NOMO-1 treated with dmso at 0.1 percent for 144 hours (cell line): ENCODE measurements at regions not wholly inside any gene's neighbourhood (a gene's known extent, or its start where the extent isn't known, plus 50 kb on each side); places are given as distances from the start of the nearest gene placed in this dataset.

ENCODE experiments used
- DNase-seq: peaks from one replicate; lab custom pipeline; 2025; ENCODE audit not compliant: unreplicated experiment; lab: John Stamatoyannopoulos, UW

DNA sequence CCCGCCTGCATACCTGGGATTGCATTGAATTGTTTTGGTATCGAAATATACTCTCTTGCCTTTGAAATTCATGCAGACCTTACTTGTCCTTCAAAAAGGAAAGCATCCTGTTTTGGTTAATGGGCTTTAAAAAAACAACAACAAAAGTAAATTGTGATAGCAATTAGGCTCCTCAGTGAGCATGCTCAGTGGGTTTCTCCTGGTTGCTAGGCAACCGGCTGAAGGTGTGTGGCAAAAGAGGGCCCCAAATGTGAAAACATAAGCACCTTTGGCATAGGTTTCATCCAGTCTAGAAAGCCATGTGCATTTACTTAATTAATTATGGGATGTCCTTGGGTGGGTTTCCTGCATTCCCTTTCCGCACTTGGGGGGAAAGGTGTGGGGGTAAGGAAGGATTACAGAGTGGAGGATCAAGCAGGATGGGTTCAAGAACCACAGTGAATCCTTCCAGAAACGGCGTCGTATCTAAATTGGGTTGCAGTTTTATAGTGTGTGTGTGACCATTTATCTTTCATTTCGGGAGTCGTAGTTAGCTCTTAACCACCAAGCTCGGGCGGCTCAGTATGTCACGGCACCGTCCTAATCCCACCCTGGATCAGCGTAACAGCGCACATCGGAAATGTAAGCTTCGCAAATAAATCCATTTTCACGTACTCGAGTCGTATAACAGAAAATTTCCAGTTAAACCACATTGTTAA lies 274.9 kb upstream of the TCF4 start:
- DNase-seq: no peak

DNA sequence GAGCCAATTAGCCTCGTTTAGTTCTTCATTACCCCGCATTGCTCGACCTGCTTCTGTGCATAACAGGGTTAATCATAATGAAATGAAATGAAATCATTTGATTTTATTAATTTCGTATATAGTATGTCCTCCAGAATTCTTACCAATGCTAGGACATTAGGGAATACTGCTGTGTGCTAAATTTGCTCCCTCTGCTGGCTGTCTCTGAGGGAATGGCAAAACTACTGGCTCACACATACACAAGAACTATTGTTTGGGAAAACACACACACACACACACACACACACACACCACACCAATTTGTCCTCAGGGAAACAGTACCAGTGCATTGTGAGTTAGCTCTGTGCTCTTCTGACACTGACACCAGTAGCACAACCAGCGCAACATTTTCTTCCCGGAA lies 273.3 kb upstream of the TCF4 start:
- no peak for DNase-seq

DNA sequence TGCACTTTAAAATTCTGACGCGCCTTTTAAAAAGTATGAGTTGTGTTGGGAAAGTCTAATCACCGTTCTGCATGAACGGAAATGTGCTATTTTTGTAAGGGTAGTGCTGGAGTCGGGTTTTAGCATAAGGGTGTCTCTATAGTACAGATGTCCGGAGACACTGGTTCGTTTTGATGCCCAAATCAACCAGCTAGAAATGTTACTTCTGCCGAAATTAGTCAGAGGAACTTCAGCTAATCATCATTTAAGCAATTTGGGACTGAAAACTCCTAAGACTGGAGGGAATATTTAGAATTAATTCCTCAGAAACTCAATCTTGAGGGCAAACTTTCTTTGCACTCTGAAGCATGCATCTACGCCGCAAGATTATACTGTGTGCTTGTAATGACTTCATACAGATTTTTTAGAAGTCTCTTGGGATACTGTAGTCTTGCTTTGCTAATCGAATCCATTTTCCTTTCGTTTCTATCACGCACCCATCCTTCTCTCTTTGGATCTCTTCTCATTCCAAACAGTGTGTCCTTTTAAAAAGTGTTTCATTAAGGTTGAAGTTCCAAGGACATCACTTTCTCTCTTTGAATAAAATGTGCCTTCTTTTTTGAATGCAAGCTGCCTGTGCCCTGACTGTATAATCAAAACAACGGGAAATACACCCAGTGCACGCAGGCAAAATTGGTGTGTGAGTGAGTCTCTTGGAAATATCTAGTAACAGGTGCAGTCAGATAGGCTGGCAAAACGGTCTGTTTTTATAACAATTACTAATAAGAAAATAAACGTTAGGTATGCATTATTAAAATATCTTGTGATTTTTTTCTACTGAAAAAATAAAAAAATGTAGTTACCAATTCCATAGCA lies 270.9 kb upstream of the TCF4 start:
- no peak for DNase-seq

DNA sequence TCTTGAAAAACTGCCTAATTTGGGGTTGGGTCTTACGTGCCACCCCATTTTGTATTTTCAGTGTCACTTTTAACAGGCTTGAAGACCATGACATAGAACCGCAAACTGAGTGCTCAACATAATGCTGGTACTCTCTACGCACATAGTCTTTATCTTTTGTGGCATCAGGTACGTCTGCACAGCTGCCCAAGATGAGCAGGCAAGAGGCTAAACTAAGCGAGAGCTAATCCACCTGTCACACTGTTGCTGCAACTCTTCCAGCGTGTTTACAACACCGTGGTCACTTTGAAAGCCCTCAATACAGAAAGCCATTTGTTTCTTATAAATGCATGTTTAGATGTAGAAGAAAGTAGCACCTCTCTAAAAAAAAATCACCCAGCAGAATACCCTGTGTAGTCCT lies 270.0 kb upstream of the TCF4 start:
- no peak for DNase-seq

DNA sequence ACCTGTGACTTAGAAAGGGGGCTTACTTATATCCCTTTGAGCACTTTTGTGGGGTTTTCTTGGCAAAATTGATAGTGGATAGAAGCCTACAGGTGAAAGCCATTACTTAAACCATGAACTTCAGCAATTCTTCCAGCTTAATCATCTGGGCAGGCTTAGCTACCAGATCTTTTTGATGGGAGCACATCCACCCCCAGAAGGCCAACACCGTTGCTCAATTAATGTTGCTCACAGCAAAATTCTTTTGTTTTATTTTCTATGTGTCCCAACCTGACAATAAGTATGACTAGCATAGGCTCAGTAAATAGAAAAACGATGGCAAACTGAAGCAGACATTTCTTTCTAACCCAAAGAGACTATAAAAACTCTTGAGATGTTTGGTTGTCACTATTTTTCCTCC lies 269.4 kb upstream of the TCF4 start:
- no peak for DNase-seq

DNA sequence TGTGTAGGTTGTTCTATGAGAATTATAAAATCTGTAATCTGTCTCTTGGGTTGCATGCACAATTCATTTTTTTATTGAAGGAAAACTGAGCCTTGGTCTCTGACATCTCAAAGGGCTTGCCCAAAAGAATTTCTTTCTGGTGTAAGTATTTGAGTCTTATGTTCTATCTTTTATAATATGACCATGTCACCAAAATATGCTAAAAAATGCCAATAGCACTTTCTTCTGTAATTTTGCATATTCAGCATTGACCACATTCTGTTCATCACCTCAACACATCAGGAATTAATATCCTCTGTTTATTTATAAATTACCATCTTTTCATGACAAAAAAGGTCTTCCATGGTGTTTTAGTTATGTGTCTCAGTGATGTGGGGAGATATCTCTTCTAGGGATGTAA lies 268.7 kb upstream of the TCF4 start:
- DNase-seq: no peak

DNA sequence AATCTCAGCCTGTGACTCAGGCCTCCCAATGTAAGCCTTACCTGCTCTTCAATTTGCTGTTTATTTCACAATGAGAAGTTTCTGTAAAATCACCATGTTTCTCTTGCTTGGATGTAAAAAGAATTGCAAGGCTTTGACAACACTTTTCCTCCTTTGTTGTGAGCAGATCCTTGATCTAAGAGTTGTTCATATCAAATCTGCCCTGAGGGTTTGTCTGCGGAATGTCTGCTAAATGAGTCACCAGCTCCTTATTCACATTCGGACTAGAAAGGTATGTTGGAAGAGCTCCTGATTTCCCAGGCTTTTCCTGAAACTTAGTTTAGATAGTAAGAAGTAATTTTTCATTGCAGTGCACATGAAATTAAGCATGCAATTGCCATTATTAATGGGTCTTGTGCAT lies 268.2 kb upstream of the TCF4 start:
- DNase-seq: no peak

DNA sequence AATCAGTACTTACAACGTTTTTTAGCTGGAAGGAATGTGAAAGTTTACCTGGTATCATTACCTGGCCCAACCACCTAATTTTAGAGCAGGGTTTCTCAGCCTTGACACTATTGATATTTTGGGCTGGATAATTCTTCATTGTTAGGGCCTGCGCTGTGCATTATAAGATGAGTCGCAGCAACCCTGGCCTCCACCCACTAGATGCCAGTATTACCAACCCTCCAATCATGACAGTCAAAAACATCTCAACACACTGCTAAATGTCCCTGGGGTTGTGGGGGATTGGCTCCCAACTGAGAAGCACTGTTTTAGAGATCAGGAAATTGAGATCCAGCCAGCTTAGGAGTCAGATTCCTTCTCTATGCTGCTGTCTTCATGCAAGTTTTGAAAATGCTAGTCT lies 265.3 kb upstream of the TCF4 start:
- DNase-seq: no peak

DNA sequence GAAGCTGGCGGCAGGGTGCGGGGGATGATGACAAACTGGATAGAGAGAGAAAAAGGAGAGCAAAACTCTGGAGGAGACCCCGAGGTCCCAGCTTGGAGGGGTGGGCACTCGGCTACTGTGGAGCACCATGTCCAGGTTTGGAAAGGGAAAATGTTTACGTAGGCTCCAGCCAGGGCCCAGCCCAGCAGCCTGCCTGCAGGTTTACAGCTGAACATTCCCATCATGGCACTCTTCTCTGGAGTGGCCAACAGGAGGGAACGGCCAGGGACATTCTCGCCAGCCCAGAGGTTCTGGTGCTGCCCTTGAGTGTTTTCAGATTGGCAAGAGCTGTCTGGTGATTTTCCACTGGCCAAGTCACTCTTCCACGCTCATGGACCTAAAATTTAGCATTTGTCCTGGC lies 262.9 kb upstream of the TCF4 start:
- DNase-seq: no peak

DNA sequence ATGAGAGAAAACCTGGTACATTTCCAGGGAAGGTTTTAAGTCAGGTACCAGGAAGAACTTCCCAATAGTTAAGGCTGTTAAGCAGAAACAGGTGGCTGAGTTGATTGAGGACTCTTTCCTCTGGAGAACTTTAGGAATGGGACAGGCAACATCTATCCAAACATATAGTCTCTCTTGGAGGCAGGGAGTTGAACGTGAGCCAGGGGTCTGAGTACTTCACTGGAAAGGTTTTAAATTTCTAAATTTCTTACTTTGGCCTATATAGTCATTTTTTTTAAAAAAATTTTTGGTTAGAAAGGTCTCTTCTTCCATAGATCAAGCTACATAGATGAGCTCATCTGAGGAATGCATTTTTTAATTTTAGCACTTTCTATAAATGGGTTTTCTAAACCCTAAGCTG lies 261.4 kb upstream of the TCF4 start:
- no peak for DNase-seq

DNA sequence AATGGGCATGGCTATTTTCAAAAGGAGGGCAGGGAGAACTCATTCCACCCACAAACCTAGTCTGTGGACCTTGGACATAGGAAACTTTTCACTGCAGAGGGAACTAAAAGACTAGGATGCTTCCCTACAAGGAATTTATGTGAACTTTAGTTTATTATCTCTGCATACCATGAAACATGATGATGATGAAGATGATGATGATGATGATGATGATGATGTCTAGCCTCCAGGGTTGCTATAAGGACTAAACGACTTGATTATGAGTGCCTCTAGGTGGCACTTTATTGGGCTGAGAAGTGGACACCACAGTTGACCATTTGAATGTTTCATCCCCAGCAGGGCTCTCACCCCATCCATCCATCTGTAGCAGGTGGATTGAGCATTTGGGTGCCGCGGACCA lies 260.0 kb upstream of the TCF4 start:
- no peak for DNase-seq

DNA sequence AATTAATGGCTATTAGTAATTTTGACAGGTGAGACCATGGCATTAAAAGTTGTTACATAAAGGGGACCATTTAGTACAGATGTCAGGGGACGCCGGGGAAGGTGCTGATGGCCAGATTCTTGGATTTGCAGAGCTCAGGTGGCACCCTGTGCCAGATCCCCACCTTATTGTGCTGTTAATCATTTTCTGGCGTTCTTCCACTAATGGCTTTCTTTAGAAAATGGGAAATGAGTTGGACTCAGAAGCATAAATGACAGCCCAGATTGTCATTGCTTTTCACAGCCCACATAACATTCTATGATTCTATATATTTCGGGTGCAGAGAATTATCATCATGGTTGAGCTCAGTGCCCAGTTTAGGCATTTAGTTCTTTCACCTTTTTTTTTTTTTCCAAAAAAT lies 257.2 kb upstream of the TCF4 start:
- no peak for DNase-seq

DNA sequence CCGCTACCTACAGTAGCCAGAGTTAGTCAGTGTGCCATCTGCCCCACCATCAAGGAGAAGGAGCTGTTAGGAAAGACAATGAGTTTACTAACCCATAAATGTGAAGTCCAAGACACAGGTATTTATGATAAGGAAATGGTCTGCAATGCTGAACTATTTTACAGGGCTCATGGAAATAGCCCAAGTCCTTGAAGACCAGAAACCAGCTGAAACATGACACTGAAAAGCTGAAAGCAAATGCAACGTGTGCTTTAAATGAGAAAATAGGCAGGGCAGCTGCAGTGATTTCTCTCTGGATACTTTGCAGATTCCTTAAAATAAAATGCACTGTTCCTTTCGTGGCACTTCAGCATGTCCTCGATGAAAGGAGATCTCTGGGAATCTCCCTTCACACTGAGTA lies 256.4 kb upstream of the TCF4 start:
- no peak for DNase-seq

DNA sequence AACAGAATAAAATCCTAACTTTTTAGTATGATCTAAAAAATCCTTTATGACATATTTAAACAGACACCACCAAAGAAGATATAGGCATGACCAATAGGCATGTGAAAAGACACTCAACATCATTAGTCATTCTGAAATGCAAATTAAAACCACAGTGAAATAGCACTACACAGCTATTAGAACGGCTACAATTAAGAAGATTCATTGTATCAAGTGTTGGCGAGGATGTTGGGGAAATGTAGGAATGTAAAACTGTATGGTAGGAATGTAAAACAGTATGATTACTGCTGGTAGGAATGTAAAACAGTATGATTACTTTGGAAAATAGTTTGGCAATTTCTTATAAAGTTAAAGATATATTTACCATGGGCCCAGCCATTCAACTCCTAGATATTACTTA lies 253.3 kb upstream of the TCF4 start:
- no peak for DNase-seq

DNA sequence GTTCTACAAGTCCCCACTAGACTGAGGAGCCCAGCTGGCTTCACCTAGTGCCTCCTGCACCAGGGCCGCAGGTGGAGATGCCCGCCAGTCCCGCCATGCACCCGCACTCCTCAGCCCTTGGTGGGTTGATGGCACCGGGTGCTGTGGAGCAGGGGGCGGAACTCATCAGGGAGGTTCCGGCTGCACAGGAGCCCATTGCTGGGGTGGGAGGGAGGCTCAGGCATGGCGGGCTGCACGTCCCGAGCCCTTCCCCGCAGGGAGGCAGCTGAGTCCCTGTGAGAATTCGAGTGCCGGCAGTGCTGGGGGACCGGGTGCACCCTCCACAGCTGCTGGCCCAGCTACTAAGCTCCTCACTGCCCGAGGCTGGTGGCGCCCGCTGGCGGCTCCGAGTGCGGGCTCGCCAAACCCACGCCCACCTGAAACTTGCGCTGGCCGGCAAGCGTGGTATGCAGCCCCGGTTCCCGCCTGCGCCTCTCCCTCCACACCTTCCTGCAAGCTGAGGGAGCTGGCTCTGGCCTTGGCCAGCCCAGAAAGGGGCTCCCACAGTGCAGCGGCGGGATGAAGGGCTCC lies 252.7 kb upstream of the TCF4 start:
- no peak for DNase-seq

DNA sequence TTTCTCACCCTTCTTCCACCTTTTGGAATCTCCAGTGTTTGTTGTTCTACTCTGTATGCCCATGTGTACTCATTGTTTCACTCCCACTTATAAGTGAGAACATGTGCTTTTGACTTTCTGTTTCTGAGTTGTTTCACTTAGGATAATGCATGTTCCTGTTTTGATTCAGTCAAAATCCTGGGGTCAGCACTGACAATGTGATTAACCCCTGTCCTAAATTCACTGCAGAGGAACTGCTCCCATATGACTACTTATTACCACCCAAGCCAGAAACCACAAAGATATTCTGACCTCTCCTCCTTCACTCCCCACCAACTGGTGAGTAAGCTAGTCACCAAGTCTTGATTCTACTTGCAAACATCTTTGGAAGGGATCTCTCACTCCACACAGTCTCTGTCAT lies 251.4 kb upstream of the TCF4 start:
- no peak for DNase-seq

DNA sequence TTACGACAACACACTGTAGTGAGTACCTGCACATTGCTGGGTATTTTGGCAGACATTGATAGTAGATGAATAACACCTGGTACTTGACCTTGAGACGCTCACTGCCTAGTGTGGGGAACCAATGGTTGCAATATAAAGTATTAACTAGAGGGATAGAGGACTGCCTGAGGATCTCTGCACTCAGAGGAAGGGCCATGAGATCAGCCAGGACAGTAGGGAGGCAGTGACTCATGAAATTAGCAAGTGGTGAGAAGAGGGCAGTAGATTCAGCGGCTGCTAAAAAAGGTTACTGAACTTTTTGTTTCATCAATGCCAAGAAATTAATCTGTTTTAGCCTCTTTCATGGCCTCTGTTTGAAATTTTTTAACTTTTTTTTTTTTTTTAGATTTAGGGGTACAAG lies 250.8 kb upstream of the TCF4 start:
- DNase-seq: no peak

DNA sequence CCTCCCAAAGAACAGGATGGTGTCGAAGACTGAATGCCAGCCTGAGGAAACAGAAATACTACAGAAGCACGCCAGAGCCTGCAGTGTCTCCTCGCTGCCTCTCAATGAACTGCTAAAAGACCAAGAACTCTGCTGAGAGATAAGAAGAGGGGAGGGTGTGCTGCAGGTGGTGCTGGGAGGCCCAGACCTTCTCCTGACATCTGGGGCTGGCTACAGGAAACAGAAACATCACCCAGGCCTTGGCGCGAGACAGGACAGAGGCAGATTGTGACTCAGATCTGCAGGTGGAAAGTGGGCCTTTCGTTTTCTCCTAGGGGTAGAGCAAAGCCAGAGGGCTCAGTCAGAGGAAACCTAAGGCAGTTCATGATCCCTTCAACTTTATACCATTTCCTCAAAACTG lies 250.3 kb upstream of the TCF4 start:
- no peak for DNase-seq

DNA sequence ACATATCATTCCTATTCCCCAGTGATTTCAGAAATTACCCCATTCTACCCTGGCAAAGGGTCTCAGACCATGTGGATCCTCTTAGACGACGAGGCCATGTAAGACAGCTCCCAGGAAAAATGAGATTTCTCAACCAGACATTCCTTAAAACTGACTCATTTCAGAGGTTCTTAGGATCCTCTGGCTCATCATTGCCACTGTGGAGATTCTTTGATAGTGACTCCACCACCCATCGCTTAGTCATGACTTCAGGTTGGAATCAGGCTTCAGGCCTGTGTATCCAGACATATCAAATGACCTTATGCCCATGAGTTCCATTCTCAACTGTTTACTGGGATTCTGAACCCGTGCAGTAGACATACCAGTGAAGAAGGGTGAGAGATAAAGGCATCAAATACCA lies 245.6 kb upstream of the TCF4 start:
- no peak for DNase-seq

DNA sequence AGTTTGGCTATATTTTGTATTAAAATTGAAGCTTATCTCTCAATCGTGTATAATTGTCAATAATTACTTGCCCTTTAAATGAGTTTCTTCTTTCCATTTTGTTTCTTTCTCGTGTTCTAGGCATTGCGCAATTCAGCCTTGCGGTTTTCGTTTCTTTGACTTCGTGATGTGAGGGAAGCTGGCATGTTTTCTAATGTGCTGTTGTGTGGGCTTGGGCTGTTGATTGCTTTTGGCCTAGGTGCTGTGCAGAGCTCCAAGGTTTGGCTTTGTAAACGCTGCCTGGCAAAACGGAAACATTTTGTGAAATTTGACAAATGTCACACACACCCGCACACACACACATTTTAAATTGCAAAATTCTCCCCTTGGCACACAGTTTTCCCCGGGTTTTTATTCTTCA lies 242.6 kb upstream of the TCF4 start:
- peak; percentile 68 for DNase-seq

DNA sequence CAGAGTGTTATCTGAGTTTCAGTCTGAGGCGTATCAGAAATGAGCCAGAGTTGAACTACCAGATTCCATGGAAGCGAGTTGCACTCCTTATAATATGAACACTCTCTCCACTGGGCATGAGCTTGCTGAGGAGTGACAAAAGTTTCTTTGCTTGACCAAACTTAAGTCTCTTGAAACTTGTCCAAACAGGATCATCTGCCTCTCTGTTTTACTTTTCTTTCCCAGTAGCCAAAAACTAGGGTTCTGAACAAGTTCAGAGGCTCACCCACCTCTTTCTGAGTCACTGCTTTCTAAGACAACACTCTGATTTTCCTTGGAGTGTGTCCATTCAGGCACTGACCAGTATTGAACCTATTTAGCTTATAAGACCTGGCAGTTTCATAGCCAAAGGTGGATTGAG lies 233.2 kb upstream of the TCF4 start:
- DNase-seq: no peak

DNA sequence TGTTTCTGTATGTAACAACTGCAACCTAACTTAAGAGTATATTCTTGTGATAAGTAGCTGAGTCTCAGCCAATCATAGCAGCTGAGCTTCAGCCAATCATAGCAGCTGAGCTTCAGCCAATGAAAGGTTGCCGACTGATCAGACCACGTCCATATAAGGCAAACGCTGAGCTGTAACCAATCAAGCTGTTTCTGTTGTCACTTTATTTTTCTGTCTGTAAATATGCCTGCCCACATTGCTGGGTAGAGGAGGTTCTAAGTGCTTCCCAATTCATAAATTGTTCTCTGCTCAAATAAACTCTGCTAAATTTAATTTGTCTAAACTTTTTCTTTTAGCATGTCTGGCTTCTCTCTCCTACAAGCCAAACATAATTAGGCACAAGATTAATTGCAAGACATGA lies 231.5 kb upstream of the TCF4 start:
- no peak for DNase-seq
